HG02938 (cell line): ENCODE measurements at regions not wholly inside any gene's neighbourhood (a gene's known extent, or its start where the extent isn't known, plus 50 kb on each side); places are given as distances from the start of the nearest gene placed in this dataset.
"Not testable (repeated sequence)": the region's sequence is repeated elsewhere in the genome, so short reads cannot be mapped to it uniquely, and the experiment has no call there.

ENCODE experiments used
- ATAC-seq: cut with Tn5 transposase; IDR thresholded peaks from one replicate; pipeline ENCODE4 v1.9.1; 2021; ENCODE audit warnings: mild to moderate bottlenecking, moderate library complexity; ENCODE audit not compliant: unreplicated experiment

- no peak for ATAC-seq
Observed at GRCh38 chr18:10241579-10241978, 212.9 kb upstream of the APCDD1 start.

GRCh38 chr18:10242936-10243680, 211.3 kb upstream of the APCDD1 start:
- no peak for ATAC-seq

GRCh38 chr18:10244341-10244740, 210.1 kb upstream of the APCDD1 start:
- no peak for ATAC-seq

GRCh38 chr18:10245031-10245845, 209.2 kb upstream of the APCDD1 start:
- no peak for ATAC-seq

- no peak for ATAC-seq
Observed at GRCh38 chr18:10245846-10246175, 208.6 kb upstream of the APCDD1 start.

GRCh38 chr18:10247021-10247741, 207.3 kb upstream of the APCDD1 start:
- no peak for ATAC-seq

GRCh38 chr18:10247742-10248082, 206.7 kb upstream of the APCDD1 start:
- ATAC-seq: no peak

GRCh38 chr18:10248738-10249137, 205.7 kb upstream of the APCDD1 start:
- ATAC-seq: no peak

- no peak for ATAC-seq
Observed at GRCh38 chr18:10249270-10249669, 205.2 kb upstream of the APCDD1 start.

GRCh38 chr18:10249801-10250200, 204.6 kb upstream of the APCDD1 start:
- no peak for ATAC-seq

- ATAC-seq: no peak
Observed at GRCh38 chr18:10252494-10252893, 201.9 kb upstream of the APCDD1 start.

- ATAC-seq: no peak
Observed at GRCh38 chr18:10252952-10253705, 201.3 kb upstream of the APCDD1 start.

GRCh38 chr18:10256276-10256675, 198.2 kb upstream of the APCDD1 start:
- ATAC-seq: not testable (repeated sequence)

- no peak for ATAC-seq
Observed at GRCh38 chr18:10258836-10259474, 195.5 kb upstream of the APCDD1 start.

GRCh38 chr18:10259901-10260300, 194.5 kb upstream of the APCDD1 start:
- ATAC-seq: no peak

GRCh38 chr18:10261344-10262276, 192.8 kb upstream of the APCDD1 start:
- no peak for ATAC-seq

GRCh38 chr18:10262566-10262965, 191.9 kb upstream of the APCDD1 start:
- no peak for ATAC-seq

- no peak for ATAC-seq
Observed at GRCh38 chr18:10264260-10264659, 190.2 kb upstream of the APCDD1 start.

- ATAC-seq: no peak
Observed at GRCh38 chr18:10265560-10266333, 188.7 kb upstream of the APCDD1 start.
